A673 (cell line): ENCODE measurements at regions not wholly inside any gene's neighbourhood (a gene's known extent, or its start where the extent isn't known, plus 50 kb on each side); places are given as distances from the start of the nearest gene placed in this dataset.

ENCODE experiments used
- EZH2 ChIP-seq: fragments of 200-600 bp; sonication (generic); IDR thresholded peaks from 2 replicates; pipeline ENCODE4 v1.6.1; 2017; ENCODE audit warnings: borderline replicate concordance, low read depth, mild to moderate bottlenecking, mixed read lengths, antibody characterized with exemption, low read length; ENCODE audit not compliant: poor library complexity, severe bottlenecking
- TF ChIP-seq, protein P1 (sequence below): fragments of 300-800, 200-600 bp; sonication (generic); conservative IDR thresholded peaks from 2 replicates; pipeline ENCODE4 v1.5.1; 2017; ENCODE audit warnings: low read depth, mild to moderate bottlenecking, antibody characterized with exemption, low read length, moderate library complexity, mixed read lengths

DNA sequence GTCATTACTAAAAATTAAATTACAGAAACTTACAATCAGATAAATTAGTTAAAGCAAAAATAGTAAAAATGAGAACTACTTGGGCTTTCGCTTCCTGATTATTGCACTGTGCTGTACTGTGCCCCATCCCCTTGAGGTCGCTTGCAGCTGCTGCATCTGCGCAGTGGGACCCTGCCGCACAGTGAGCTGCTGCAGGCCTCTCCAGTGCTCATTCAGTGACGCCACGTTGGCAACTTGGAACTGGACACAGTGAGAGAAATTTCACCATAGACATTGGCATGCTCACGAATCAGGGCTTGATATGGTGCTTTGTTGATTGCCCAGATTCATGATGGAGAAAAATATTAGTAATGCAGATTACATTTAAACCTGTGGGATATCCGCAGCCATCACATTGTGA is 290.8 kb upstream of the MYT1L start:
- TF ChIP-seq, protein P1, sequence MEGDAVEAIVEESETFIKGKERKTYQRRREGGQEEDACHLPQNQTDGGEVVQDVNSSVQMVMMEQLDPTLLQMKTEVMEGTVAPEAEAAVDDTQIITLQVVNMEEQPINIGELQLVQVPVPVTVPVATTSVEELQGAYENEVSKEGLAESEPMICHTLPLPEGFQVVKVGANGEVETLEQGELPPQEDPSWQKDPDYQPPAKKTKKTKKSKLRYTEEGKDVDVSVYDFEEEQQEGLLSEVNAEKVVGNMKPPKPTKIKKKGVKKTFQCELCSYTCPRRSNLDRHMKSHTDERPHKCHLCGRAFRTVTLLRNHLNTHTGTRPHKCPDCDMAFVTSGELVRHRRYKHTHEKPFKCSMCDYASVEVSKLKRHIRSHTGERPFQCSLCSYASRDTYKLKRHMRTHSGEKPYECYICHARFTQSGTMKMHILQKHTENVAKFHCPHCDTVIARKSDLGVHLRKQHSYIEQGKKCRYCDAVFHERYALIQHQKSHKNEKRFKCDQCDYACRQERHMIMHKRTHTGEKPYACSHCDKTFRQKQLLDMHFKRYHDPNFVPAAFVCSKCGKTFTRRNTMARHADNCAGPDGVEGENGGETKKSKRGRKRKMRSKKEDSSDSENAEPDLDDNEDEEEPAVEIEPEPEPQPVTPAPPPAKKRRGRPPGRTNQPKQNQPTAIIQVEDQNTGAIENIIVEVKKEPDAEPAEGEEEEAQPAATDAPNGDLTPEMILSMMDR: no peak
- no peak for TF ChIP-seq EZH2
